Endothelial cell of umbilical vein (primary cell): ENCODE measurements at regions not wholly inside any gene's neighbourhood (a gene's known extent, or its start where the extent isn't known, plus 50 kb on each side); places are given as distances from the start of the nearest gene placed in this dataset.

ENCODE experiments used
- CTCF ChIP-seq, 2 donors: IDR thresholded peaks; 1 replicate in 1 of 2; 2 replicates in 1 of 2; pipeline ENCODE4 v1.5.1; 2011; ENCODE audit warnings: low read length in 2 of 2, mild to moderate bottlenecking in 2 of 2, moderate library complexity in 2 of 2, control low read depth in 1 of 2, inconsistent platforms in 1 of 2, low read depth in 1 of 2; ENCODE audit not compliant: insufficient read depth in 1 of 2; ENCODE audit errors: extremely low read depth in 1 of 2
- EZH2 ChIP-seq: IDR thresholded peaks from 2 replicates; pipeline ENCODE4 v1.6.1; 2012; ENCODE audit warnings: borderline replicate concordance, low read depth, mild to moderate bottlenecking, moderate library complexity, low read length, inconsistent platforms; ENCODE audit not compliant: severe bottlenecking
- POLR2AphosphoS5 ChIP-seq: IDR thresholded peaks from 2 replicates; pipeline ENCODE4 v1.6.1; 2012; ENCODE audit warnings: low read depth, mild to moderate bottlenecking, control low read depth, low read length, moderate library complexity; ENCODE audit not compliant: insufficient read depth

GRCh38 chr3:194022052-194022451 lies 113.9 kb upstream of the HES1 start:
- TF ChIP-seq CTCF (IDR thresholded peaks at IDR 0.05; ENCODE audit: extremely low read depth in 1 of 2, insufficient read depth in 1 of 2, low read depth in 1 of 2, low read length in 2 of 2): no peak
- no peak for TF ChIP-seq POLR2AphosphoS5
- TF ChIP-seq EZH2: no peak
